HG02642 (cell line): ENCODE measurements at regions not wholly inside any gene's neighbourhood (a gene's known extent, or its start where the extent isn't known, plus 50 kb on each side); places are given as distances from the start of the nearest gene placed in this dataset.

Experiments
- ATAC-seq: cut with Tn5 transposase; IDR thresholded peaks from one replicate; pipeline ENCODE4 v1.9.1; 2021; ENCODE audit warnings: mild to moderate bottlenecking; ENCODE audit not compliant: unreplicated experiment, poor library complexity

DNA sequence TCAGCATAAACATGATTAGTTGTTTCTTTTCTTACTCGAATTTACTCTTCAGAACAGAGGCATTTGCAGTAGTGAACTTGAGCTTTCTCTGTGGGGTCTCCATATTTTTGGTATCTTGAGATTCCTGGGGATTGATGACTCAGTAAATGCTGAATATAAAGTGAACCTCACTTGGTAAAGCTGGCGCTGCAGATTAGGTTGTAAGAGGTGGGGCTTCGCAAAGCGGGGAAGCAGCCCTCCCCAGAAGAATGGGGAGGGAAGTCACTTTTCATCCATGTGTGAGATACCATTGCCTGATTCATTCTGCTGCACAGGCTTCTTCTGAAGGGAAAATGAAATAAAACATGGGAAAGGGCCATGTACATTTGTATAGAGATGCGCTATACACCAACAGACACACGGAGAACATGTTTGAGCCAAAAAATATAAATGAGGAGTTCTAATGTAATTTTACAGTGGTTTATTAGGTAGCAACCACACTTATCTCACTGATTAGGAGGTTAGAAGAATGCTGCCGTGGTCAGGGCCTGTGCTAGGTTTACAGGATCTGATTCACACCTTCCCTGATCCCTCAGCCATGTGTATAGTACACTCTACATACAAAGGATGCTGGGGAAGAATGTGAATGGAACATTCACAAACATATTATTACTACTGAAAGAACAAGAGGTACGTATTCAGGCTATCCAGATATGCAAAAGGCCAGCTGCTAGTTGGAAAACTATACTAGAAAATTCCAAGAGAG lies 63.5 kb downstream of the DNTTIP2 start:
- no peak for ATAC-seq

DNA sequence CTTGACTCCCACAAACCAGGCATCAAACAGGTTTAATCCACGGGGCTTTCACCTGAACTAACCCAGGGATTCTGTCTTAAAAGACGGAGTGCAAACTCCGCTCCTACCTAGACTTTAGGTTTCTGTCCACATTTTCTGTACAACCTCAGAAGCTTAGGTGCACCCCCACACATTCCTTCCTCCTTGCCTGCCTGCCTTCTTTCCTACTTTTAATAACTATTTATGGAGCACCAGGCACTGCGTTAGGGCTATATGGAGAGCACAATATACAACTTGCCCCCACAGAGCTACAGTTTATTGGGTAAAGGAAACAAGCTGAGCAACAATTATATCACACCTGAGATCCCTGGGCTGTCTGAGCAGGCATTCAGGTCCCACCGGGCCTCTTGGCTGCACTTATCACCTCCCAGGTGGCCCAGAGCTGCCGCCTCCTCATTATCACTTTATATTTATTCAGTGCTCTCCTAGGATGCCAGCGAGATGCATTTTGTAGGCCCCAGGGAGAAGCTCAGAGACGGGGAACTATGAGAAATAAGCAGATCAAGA lies 64.1 kb downstream of the DNTTIP2 start:
- no peak for ATAC-seq

DNA sequence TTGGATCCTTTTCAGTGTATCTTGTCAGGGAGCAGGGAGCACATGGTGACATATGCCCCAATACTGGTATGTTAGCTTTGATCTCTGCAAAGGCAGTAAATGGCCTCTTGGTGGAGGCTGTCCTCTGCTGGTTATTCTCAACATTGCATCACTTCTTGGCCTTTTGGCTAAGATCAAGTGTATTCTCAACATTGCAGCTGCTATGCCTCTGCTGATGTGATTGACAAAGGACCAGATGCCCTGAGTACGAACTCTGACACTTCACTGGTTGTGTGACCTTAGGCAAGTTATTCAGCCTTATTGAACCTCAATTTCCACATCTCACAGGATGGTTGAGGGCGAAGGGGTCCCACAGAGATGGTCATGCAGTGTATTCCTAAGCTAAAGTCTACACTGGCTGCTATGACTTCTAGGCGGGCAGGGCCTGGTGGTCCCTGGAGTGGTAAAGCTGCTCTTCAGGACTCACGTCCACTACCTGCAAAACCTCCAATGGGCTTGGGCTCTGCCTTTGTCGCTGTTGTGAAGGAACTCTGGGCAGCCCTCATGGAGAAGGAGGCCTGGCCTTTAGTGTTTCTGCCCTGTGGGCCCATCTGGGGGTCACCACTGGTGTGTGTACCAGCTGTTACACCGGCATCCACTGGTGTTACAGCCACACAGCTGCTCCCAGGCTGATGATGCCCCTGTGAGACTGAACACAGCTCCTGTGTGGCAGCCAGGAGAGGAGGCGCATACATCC lies 64.8 kb downstream of the DNTTIP2 start:
- peak; percentile 71 for ATAC-seq

DNA sequence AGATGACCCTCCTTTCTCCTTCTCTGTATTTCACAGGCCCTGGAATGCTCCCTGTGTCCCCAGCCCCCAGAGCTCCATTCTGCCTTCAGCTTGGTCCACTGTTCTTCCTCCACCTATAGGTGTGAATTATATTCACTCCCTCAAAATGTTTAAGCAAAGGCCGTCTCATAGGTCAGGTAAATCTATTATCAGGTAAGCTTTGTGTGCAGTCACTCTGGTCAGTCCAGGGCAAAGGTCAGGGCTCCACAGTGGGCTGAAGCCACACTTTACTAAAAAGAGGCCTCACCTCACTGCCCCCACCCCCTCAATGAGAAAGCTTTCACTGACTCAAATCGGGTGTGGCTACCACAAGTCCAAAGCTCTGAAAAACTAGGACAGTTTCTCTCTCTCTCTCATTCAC lies 65.9 kb downstream of the DNTTIP2 start:
- ATAC-seq, result no peak

DNA sequence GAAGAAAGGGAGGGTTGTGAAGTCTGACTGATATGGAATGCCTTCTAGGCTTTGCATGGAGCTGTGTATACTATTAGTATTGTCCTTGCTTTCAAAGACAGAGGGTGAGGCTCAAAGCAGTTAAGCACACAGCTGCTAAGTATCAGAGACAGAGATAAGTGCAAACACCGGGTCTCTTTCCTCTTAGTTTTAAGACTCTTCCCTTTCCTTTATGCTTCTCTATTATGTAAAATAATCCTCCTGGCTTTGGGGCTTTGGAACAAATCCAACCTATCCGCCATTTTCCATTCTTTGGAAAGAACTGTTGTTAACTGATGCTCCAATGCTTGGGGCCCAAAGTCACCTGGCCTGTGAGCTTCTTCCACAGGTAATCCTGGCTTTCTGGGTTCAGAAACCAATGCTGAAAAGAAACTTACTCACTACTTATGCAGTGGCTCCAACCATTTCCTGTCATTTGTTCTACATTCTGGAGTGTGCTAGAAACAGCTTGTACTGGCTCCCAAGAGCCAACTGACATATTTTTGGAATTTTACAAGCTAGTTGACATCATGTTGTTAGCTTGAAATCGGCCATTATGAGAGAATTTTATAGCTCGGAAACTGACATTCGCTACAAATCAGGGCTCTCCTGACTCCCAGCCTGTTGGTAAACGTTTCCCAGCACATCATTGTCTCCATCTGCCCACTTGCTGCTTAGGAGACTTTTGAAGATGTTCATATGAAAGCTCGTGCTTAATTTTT lies 67.5 kb downstream of the DNTTIP2 start:
- ATAC-seq, result no peak

DNA sequence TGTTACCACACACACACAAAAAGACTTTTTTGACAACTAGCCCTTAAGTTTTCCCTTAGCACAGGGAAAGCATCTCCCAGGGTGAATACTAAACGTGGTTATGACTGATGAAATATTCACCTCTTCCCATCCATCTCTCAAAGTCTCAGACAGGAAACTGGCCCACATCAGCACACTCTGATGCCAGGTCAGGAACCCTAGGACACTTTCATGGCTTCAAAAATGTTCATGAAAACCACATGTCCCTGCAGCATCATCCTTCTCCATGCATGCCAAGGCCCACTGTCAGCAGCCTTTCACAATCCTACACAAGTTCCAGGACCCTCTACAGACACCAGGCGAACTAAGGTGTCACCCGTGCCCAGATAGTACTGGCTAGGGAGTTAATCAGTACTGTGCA lies 68.7 kb downstream of the DNTTIP2 start:
- no peak for ATAC-seq

DNA sequence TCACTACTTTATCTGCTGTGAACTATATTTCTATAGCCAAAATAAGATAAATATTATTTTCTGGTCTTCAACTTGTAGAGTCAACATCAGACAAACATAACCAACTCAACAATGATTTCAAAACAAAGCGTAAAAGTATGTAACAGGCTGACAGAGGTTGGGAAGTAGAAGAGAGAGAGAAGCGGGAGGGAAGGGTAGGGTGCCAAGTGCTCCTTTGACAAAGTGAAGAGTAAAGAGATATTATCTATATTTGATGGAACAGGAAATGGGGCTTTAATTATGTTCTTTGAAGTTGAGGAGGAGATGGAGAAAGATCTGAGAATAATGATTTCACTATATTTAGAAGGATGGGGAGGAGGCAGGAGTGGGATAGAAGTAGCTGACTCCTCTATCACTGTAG lies 70.1 kb downstream of the DNTTIP2 start:
- ATAC-seq, result no peak

DNA sequence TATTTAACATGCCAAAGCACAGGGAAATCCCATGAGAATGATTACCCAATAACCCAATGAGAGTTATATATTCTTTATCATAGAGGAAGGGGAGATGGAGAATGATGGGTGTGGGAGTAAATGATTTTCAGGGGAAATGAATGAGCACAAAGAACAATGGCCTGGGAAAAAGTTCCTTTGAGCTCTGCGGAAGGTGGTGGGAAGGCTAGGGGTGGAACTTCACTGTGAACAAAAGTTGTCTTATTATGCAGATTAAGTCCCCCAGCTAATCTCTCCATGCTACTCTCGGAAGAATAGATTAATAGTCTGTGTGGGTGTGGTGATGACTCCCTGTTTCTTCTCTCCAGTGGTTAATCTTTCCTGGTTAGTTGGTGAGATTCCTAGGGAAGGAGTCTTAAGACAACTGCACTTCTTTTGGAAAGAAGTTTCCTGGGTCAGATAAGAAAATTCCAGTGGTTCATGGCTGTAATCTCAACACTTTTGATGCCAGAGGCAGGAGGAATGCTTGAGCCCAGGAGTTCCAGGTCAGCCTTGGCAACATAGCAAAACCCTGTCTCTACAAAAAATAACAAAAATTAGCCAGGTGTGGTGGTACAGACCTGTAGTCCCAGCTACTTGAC lies 71.6 kb downstream of the DNTTIP2 start:
- ATAC-seq, result no peak

DNA sequence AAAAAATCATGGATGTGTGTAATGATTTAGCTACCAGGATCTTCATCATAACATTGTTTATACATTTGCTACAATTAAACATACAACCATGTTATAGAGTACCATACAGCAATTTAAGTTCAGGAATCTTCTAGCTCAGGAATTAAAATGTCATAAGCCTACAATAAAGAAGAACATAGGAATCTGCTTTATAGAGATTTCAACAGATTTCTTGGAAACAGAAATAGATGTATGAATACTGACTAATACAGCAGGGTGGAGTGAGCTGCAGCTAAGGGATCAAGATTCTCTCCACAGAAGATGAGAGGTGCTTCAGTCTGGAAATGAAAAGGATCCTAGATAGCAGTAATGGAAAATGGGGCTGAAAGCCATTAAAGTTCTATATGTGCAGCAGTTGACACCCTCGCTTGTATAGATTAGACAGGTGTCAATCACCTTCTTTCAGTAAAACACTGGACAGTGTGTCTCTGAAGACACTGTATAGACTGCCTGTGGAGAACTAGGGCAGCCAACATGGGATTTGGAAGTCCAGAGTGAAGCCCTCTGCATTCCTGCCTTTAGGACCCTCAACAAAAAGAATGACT lies 73.9 kb downstream of the DNTTIP2 start:
- ATAC-seq, result no peak

DNA sequence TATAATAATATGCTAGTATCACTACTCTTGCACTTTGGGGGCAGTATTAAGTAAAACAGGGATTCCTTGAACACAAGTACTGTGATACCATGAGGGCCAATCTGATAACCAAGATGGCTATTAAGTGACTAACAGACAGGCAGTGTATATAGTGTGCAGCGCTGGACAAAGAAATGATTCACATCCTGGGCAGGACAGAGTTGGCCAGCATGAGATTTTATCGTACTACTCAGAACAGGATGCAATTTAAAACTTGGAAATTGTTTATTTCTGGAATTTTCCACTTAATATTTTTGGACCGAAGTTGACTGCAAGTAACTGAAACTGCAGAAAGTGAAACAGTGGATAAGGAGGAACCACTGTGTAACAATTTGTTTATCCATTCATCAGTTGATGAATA lies 74.6 kb downstream of the DNTTIP2 start:
- no peak for ATAC-seq

DNA sequence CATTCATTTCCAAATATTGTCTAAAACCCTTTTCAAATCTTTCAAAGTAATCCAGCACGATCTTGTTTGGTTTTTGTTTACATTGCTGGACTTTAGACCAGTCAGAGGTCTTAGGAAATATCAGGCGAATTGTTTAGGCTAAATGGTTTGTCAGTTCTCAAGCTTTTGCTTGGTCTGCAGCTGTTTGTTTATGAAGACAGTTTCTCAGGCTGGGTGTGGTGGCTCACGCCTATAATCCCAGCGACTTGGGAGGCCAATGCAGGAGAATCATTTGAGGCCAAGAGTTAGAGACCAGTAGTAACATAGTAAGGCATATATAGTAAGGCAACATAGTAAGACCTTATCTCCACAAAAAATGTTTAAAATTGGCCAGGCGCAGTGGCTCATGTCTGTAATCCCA lies 77.5 kb downstream of the DNTTIP2 start:
- ATAC-seq, result no peak

DNA sequence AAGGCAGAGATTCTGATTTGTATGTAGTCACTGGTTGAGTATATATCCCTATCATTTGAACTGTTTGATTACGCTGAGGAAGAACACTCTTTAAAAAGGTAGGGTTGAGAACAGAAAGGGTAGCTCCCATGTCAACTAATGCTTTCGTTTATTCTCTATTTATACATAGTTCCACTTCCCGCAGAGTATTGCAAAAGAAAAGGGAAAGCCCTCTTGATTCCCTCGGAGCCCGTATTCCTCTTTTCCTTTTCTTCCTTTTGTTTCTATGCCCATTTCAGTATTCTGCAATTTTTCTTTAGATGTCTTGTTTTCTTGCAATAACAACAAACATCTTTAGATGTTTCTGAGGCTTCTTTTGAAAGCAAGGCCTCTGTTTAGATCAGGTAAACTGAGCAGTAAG lies 78.2 kb downstream of the DNTTIP2 start:
- ATAC-seq, result no peak

DNA sequence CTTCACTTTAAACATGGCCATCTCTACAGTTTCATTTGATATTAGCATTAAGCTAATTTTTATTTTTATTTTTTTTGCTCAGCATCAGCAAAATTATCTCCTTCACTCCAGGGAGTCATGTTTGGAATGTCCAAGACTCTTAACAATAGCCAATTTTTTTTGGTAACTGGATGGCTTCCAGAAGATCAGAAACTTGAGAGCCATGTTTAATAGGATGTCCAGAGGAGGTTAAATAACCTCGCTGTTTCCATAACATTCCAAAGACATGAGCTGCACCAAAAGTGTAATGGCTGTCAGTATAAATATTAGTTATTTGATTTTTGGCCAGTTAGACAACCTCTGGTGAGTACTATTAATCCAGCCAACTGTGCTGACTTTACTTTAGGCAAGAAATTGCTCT lies 80.7 kb downstream of the DNTTIP2 start:
- no peak for ATAC-seq

DNA sequence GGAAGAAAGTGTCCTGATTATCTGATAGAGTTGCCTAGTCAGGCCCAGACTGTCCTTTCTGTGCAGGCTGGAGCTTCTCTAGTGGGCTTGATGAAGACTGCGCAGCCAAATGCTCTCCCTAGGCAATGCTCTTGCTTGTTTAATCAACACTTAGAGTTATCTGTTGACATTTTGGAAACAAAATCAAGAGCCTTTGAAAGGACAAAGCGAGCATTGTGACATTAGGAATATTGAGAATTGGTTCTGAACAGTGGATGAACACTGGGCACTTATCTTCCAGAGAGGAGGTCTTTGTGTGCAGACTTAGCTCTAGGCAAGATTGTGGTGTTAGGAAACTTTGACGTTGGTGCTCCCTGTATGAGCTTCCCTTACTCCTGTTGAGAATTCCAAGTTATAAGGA lies 94.5 kb downstream of the DNTTIP2 start:
- no peak for ATAC-seq

DNA sequence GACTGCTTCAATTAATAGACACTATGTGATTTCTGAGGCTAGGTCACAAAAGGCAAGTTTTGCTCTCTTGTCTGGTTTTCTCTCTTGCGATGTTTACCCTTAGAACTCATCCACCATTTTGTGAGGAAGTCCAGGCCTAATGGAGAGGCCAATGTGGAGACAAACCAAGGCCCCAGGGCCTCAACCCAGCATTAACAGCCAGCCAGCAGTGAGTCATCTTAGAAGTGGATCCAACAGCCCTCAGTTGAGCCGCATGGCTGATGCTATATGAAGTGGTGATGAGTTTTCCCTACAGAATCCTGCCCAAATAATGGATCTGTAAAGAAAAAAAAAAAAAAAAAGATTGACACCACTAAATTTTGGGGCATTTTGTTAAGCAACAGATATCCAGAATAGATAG lies 95.1 kb downstream of the DNTTIP2 start:
- no peak for ATAC-seq

DNA sequence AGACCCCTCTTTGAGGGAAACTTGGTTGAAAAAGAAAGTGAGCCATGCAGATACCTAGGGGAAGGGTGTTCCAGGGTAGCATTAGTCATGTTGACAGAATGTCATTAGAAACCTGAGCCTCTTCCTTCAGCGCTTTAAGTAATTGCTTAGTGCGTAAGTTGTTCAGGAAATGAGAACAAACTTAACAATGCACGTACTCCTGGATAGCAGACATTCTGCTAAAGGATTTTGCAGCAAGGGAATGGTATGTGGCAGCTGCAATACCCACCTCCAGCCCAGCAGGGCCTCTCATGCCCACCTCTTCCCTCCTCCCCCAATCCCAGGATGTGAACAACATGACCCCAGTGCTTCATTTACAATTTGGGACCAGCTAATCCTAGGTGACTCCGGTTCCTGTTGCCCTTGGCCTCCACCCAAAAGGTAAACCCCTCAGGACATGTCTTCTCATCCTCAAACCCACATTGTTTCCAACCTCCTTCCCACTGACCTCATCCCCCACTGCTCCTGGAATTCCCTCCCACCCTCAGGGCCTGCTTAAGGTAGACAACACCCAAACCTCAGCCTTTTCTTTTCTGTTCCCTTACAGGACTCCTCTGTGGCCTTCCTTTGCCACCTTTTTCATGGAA lies 98.0 kb upstream of the BCAR3 start:
- ATAC-seq, result no peak

DNA sequence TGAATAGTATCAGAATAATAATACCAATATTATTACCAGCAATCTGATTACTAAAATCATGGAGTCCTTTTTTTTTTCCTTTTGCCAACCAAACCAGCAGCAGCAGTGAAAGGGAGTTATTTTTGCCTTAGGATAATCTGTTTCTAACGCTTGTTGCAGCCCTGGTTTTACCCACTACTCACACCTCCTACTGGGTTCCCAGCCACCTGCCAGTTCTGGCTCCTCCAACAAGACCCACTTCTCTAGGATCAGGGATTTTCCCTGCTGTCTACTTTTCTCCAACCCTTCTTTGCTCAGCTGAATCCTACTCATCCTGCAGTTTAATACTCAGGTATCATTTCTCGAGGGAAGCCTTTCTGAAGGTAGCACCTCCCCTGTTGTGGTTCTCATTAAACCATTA lies 96.8 kb upstream of the BCAR3 start:
- no peak for ATAC-seq

DNA sequence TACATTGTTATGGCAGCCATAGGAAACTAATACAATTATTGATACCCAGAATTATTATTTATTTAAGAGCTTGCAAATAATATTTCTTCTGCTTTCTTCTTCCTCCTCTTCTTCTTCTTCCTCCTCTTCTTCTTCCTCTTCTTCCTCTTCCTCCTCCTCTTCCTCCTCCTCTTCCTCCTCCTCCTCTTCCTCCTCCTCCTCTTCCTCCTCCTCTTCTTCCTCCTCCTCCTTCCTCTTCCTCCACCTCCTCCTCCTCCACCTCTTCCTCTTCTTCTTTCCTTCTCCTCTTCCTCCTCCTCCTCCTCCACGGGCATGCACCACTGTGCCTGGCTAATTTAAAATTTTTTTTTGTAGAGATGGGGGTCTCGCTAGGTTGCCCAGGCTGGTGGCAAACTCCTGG lies 95.6 kb upstream of the BCAR3 start:
- ATAC-seq, result no peak

DNA sequence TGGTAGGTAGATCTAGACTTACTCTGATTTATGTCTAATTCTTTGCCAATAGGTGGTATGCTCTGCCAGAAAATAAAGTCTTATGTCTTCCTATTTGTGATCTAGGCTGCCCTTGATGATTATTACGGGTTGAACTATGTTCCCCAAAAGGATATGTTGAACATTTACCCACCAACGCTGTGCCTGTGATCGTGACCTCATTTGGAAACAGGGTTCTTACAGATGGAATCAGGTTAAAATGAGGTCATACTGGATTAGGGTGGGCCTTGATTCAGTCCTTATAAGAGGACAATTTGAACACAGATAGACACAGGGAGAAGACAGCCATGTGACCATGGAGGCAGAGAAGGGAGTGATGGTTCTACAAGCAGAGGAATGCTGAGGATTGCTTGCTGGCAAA lies 95.1 kb upstream of the BCAR3 start:
- ATAC-seq, result no peak

DNA sequence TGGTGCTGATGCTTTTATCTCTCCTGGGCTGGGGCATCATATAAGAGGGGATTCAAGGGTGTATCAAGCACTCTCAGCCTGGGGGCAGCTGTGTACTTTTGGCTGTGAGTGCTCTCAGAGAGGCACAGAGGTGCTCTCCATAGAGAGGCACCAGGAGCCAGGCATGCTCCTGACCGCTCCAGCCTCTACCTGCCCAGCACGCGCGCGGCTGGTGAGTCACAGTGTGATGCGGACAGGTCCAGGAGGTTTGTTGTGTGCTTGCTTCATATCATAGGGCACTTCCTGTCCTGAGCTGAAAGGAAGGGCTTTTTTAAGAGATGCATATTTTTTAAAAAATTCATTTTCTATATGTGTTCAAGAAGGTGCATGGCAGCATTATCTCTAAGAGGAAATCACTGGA lies 93.6 kb upstream of the BCAR3 start:
- ATAC-seq, result no peak
